ENCODE measurements at regions not wholly inside any gene's neighbourhood (a gene's known extent, or its start where the extent isn't known, plus 50 kb on each side); places are given as distances from the start of the nearest gene placed in this dataset.

DNA sequence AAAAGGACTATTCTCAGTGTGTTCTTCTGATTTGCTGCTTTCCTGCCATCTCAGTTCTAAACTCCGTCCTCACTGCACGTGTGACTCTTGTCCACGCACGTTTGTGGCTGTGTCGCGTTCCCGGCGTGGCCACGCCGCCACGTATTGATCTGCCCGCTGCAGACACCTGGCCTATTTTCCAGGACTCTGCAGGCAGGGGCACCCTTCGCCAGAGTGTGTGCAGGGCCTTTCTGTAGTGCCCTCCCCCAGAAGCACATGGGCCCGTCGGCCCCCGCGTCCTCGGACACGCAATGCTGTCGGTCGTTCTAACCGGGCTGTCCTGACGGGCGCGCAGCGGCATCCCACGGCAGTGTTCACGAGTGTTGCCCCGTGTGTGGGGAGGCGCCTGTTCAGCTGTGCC lies 87.6 kb downstream of the YTHDF1 start:
- no peak for DNase-seq

DNA sequence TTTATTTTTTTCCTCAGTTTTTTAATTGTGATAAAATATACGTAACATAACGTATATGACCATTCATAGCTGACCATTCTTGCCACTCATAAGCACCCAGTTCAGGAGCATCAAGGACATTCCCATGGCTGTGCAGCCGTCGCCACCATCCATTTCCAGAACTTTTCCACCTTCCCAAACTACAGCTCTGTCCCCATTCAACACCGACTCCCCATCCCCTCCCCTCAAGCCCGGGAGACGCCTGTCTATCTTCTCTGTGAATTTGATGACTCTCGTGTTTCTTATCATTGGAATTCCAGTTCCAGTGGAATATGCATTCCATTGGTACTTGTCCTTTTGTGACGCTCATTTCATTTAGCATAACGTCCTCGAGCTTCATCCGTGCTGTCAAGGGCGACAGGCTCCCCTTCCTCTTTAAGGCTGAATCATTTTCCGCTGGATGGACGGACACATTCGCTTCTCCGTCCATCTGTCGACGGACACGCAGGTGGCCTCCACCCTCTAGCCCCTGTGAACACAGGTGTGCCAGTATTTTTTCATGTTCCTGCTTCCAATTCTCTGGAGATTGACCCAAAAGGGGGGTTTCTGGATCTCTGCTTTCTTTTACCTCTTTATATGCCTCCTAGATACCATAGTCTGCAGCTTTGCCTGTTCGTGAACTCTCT lies 88.1 kb downstream of the YTHDF1 start:
- DNase-seq: no peak

DNA sequence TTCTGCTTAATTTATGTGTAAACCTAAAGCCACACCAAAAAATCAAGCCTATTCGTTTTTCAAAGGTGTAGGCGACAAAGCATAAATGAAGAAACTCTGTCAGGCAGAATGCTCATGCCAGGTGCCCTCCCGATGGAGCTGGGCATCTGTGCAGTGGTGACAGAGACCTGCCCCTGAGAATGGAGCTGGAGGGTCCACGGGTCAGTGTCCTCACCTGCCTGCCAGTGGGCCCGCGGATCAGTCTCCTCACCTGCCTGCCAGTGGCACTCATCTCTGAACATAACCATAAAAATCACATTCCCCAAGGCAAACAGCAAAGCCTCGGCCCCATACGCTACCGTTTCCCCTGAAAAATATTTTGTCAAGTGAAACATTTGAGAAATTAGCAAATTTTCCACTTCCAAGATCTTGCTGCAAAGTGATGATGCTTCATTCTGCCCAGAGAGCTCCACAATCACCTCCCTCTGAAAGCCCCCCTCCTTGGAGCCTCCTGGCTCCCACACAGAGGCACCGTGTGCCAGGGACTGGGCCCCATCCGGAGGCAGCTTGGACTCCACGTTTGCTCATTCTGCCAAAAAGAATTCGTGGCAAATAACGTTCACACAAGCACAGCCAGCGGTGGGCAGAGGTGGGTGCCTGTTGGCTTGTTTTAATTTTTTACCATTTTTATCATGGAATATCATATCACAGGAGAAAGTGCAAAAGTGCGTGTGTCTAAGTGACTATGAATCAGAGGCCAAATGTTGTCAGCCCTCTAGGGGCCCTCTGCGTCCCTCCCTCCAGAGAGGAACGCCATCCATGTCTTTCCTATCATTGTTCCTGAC lies 88.8 kb downstream of the YTHDF1 start:
- DNase-seq: no peak

DNA sequence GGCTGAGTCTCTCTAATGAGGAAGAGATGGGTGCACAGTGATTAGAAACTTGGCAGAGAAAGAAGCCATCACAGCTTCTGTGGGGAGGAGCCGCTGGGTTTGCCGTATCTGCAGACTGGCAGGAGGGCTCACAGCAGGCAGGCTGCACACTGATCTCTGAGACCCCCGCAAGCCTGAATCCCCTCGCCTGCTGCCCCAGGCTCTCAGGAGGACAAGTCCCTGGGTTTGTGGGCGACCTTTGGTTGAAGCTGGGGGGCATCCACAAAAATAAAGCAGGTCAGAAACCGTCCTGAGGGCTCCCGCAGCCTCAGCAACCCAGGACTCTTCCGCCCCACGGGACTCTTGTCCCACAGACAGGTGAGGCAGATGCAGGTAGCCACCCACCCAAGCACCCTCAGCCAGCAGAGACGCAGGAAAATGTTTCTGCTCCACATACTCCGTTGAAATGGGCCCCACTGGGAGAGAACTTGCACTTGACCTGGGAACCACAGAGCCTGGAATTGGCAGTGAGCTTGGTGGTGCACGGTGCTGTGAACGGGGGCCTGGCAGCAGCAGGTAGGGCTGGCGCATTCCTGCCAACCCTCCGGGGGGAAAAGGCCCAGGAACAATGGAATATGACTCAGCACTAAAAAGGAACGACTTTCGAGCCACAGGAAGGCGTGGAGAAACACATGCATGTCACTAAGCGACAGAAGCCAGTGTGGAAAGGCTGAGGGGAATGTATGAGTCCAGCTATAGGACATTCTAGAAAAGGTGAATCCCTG lies 89.9 kb downstream of the YTHDF1 start:
- no peak for DNase-seq

DNA sequence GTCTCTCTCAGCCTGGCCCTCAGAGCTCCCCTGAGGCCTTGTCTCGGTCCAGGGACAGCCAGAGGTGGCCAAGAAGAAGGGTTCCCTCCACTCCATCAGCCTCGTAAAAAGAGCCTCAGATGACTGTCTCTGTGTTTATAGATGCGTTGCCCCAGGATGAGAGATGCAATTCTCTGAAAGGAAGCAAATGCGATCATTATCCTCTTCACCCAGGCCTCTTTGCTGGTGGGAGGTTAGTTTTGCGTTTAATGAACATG lies 90.4 kb downstream of the YTHDF1 start:
- DNase-seq: no peak

DNA sequence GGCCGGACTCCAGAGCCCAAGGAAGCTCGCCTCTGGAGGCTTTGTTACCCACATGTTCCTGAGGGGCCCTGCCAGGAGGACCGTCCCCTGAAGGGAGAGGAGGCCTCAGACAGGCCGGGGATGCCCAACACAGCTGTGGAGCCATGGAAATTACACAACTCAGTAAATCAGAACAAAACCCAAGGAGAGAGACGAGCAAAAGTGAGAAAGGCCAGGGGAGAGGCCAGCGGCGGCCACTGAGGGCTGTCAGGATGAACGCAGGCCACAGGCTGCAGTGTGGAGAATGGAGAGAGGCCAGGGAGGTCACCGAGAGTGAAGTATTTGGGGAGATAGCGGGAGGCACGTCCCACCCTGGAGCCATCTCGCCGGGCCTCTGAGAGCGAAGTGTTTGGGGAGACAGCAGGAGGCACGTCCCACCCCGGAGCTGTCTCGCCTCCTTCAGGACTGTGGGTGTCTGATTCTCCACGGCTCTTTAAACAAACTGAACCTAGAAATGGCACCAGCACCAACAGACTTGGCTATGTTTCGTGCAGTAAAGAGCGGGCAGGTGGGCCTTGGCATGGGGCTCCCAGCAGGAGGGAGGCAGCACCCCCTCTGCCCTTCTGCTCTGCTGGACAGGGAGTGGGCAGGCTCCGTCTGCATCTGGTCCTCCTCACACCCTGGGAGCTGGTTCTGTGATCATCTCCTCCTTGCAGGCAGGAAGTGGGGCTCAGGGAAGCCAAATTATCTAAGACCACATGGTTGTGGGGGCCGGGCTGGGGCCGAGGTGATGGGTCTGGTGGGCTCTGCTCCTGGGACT lies 91.0 kb downstream of the YTHDF1 start:
- DNase-seq: no peak

DNA sequence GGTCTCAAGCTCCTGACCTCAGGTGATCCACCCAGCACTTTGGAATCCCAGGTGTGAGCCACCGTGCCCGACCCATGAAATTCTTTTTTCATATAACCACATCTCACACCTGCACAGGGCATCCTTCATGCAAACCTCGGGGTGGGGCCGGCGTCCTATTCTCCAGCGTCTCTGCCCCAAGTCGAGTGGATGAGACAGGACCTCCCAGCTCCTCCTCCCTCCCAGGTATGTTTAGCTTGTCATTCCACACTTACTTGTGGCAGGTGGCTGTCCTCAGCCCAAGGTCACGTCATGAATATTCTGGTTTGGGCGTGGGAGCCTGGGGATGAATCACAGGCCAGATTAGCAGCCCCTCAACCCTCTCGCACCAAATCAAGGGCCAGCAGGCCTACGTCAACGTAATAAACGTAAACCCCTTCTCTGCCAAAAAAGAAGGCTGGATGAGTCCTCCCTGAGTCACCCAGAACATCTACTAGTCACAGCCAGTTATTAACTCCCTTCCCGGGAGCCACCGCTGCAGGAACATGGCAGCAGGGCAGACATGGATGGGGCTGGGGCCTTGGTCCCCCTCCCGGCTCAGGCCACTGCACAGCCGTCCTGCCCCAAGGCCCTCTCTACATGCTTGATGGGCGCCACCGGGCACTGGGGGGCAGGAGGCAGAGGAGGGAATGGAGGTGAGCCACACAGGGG lies 91.7 kb downstream of the YTHDF1 start:
- DNase-seq: no peak

DNA sequence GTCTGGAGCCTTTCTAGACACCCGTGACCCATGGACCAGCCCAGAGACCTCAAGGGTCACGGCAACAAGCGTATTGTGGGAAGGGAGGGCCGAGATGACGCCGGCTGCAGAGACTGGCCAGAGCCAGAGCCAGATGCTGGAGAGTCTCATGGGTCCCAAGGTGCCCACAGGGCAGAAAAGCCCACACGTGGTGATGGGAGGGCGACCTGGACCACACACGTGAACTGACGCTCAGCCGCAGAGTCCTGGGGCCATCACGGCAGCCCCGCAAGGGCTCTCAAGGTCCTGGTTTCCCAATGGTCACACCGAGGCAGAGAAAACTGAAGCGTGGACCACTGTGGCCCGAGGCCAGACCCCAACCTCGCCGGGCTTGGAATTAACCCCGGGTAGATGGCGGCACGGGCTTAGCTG lies 92.6 kb downstream of the YTHDF1 start:
- no peak for DNase-seq

DNA sequence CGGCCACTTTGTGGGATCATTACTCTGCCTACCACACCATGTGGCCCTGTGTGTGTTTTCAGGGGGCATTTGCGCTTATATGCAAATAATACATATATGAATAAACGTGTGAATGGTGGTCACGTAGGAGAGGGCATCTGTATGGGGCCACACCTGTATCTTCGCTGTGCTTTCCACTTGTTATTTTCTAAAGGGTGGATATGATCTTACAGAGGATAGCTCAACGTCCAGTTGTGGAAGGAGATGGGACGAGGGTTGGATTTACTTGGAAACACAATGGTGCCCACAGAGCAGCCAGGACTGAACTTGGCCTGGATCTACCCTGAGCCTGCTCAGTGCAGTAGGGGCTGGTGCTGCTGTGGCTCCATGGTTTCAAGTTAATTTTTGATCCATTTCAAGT lies 93.3 kb downstream of the YTHDF1 start:
- no peak for DNase-seq

DNA sequence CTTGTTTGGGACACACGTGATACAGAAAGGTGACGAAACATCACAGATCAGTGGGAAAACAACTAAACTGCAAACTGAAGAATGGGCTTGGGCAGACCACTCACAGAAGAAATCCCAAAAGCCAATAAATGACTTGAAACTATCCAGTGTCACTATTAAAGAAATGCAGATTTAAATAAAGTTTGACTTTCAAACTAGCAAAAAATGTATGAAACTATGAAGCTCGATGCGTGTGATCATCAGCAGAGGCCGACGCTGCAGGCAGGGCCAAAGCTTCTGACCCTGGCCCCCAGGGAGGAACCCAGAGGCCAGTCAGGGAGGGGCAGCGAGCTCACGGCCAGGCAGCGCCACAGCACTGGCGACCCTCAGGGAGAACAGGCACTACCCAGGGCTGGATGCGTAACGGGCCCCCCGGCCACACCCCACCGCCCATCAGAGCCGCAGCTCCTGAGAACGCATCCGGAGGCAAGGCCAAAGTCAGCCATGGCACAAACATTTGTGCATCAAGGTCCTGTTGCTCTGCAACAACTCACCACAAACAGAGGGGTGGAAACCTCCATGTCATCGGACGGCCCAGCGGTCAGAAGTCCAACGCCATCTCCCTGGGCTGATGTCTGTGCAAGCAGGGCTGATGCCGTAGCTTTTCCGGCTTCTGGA lies 94.1 kb downstream of the YTHDF1 start:
- no peak for DNase-seq

DNA sequence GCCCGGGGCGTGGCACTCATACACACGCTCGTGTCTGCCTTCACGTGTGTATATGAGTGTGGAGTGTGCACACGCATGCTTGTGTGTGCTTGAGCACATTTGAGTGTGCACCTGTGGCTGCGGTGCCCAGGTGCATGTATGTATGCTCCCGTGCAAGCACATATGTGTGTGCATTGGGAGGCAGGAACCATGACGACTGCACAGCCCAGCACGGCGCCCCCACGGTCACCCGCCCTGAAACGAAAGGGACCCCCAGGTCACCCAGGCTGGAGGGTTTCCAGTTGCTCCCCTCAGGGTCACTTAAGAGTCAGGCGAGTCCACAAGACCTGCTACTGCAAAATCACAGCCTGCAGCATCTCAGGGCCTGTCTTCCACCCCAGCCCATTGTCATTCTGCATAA lies 94.7 kb downstream of the YTHDF1 start:
- DNase-seq: no peak

DNA sequence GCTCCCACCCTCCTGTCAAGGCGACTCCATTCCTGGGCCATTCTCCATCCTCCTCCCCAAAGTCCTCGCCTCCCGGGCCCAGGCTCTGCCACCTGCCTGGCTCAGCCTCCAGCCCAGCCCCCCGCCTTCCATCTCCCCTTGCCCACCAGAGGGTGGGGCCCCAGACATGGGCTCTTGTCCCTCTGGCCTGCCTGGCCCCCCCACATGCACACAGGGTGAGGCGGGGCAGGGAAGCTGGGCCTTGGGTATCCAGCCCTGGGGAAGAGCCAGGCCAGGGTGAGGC lies 95.2 kb downstream of the YTHDF1 start:
- no peak for DNase-seq

DNA sequence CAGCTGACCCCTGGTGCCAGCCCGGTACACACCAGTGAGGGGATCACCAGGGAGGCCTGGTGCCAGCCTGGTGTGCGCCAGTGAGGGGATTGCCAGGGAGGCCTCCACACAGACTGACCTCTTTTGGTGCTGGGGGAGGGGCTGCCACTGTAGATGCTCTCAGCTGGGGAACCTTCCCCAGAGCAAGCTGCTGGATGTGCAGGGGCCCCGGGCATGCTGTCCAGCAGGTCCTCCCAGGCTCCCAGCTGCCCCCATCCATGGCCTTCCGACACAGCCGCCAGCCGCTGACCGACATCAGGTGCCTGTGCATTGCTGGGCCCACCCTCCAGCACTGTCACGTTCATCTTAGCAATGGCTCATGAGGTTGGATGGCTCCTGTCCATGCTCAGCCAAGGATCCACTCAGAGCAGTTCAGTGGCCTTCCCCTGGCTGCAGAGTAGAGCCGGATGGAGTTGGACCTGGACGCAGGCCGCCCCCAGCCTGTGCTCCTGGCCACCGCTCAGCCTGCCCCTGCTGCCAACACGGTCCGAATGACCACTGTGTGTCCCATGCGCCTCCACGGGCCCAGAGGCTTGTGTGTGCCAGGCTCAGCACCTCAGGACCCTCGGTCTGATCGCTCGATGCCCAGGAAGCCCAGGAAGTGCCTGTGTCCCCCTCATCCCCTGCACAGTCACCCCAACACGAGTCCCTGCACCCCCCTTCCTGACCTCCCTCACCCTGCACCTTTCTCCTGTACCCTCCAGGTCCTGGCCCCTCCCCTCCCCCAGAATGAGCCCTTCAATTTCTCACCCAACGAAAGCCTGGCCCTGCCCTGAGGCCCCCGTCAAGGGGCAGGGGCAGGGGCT lies 95.7 kb downstream of the YTHDF1 start:
- no peak for DNase-seq

DNA sequence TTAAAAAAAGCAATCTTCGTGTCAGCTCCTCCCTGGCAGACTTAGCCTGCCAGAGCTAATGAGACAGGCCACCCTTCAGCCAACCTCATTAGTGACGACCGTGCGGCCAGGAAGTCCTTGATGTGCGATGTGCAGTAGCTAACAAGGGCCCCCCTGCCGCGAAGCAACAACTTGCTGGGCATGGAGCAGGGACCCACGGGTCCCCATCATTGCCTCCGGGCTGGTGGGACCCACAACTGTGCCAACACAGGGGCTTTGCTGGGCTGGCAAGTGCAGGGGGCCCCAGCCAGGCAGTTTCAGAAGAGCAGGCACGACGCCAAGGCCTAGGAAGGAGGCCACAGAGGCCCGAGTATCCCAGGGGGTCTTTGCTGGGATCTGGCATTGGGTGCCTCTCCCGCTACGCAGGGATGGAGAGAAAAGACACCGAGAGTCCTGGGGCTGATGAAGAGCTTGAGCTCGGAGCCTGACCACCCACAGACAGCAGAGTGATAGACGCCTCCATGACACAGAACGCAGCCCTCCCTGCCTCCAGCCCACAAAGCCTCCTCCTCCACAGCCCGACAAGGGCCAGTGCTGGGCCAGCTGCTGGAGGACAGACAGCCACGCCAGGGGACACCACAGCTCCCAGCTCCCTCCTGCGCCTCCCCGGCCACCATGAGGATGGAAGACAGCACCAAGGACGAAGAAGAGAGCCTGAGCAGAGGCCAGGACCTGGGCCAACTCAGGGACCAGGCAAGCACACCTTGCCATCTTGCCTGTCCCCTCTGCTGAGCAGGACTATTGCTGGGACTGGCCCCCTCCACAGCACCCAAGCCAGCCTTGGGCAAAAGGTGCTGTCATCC lies 96.6 kb downstream of the YTHDF1 start:
- DNase-seq: no peak

DNA sequence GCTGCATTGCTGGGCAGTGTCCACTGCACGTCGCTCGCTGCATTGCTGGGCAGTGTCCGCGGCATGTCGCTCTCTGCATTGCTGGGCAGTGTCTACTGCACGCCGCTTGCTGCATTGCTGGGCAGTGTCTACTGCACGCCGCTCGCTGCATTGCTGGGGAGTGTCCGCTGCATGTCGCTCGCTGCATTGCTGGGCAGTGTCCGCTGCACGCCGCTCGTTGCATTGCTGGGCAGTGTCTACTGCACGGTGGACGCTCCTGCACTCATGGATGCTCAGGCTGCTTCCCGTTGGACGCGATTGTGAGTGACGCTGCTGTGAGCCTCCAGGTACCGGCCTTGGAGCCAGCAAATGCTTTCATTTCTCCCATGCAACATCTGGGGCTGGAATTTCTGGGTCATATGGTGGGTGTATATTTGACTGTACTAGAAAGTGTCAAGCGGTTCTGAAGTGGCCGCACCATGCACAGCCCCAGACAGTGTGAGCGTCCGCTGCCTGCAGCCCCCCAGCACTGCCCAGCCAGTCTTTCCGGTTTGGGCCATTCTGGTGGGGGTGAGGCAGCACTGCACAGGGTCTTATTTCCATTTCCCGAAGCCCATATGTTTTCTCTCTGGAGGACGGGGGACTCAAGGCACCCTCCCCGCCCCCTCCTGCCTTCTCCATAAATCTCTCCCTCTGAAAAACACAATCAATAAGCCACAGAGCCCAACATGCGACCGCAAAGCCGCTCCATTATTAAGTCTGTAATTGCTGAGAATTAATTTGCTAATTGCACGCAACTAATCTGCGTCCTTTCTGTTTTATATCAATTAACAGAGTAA lies 97.4 kb downstream of the YTHDF1 start:
- DNase-seq: no peak

DNA sequence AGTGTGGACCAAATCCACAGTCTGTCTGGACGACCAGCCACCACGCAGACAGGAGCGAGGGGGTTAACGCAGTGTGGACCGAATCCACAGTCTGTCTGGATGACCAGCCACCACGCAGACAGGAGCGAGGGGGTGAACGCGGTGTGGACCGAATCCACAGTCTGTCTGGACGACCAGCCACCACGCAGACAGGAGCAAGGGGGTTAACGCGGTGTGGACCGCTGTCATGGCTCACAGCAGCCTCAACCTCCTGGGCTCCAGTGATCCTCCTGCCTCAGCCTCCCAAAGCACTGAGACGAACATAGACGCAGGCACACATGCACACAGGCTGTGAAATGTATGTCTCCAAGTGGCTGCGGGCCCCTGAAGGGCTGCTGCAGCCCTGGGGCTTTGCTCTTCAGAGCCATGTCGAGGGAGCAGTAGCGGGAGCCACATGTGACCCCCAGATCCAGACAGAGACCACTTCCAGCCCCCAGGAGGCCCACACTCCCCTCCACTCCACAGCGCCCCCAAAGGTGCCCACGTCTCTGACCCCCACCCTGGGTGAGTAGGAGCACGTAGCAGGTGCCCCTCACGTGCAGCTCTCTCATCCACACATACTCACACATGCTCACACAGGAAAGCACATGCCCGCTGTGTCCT lies 98.1 kb downstream of the YTHDF1 start:
- DNase-seq: no peak

DNA sequence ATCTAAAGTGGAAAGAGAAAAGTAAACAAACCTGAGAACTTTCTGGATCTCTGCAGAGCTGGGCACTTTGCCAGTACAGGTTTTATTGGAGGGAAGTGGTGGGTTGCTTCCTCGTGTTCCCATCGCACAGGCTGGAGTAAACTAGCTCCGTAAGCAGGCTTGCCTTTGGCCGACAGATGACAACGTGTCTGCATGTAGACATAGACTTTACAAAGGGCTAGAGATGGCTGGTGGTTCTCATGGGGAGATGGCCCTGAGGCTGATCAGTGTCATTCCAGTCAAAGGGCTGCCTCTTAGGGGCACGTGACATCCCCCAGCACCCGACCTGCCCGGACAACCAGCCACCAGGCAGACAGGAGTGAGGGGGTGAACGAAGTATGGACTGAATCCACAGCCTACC lies 98.8 kb downstream of the YTHDF1 start:
- no peak for DNase-seq

All from nucleus accumbens (tissue), 56 donors.